ENCODE measurements at regions not wholly inside any gene's neighbourhood (a gene's known extent, or its start where the extent isn't known, plus 50 kb on each side); places are given as distances from the start of the nearest gene placed in this dataset.

GRCh38 chr5:74442466-74442865 lies 198.1 kb downstream of the ENC1 start:
- no peak for TF ChIP-seq CTCF (IDR thresholded peaks at IDR 0.05)

GRCh38 chr5:74441616-74442015 lies 198.9 kb downstream of the ENC1 start:
- no peak for TF ChIP-seq CTCF (IDR thresholded peaks at IDR 0.05)

- no peak for TF ChIP-seq CTCF (IDR thresholded peaks at IDR 0.05)
Observed at GRCh38 chr5:74440341-74440740, 200.2 kb downstream of the ENC1 start.

- TF ChIP-seq CTCF (IDR thresholded peaks at IDR 0.05) = no peak
Observed at GRCh38 chr5:74433896-74434829, 206.4 kb downstream of the ENC1 start.

- TF ChIP-seq CTCF (IDR thresholded peaks at IDR 0.05) = no peak
Observed at GRCh38 chr5:74433255-74433895, 207.2 kb downstream of the ENC1 start.

- TF ChIP-seq CTCF (IDR thresholded peaks at IDR 0.05) = no peak
Observed at GRCh38 chr5:74432721-74433120, 207.8 kb downstream of the ENC1 start.

- no peak for TF ChIP-seq CTCF (IDR thresholded peaks at IDR 0.05)
Observed at GRCh38 chr5:74432216-74432615, 208.3 kb downstream of the ENC1 start.

Measured in LNCAP (cell line).